Stimulated activated CD4-positive, alpha-beta T cell treated with anti-CD3 and anti-CD28 coated beads, Interleukin-12 subunit alpha, Interleukin-12 subunit beta, amount 100 ng/mL, for 48 hours (primary cell): ENCODE measurements at regions not wholly inside any gene's neighbourhood (a gene's known extent, or its start where the extent isn't known, plus 50 kb on each side); places are given as distances from the start of the nearest gene placed in this dataset.
"Not testable (repeated sequence)": the region's sequence is repeated elsewhere in the genome, so short reads cannot be mapped to it uniquely, and the experiment has no call there.

Experiments
- DNase-seq, 3 donors: peaks; one replicate each; pipeline ENCODE4 v3.0.0-alpha.2; 2020; ENCODE audit warnings: low read depth in 2 of 3, low spot score in 1 of 3

GRCh38 chr22:48507595-48508350 is 1319.9 kb downstream of the BRD1 start:
- no peak for DNase-seq

GRCh38 chr22:48507171-48507570 is 1320.5 kb downstream of the BRD1 start:
- DNase-seq = no peak

GRCh38 chr22:48506506-48507145 is 1321.0 kb downstream of the BRD1 start:
- no peak for DNase-seq

GRCh38 chr22:48505891-48506290 is 1321.8 kb downstream of the BRD1 start:
- DNase-seq = no peak

GRCh38 chr22:48504519-48505140 is 1323.0 kb downstream of the BRD1 start:
- DNase-seq = no peak

GRCh38 chr22:48503876-48504275 is 1323.8 kb downstream of the BRD1 start:
- DNase-seq = no peak

- no peak for DNase-seq
Observed at GRCh38 chr22:48503035-48503625, 1324.5 kb downstream of the BRD1 start.

GRCh38 chr22:48501231-48501750 is 1326.4 kb downstream of the BRD1 start:
- DNase-seq = no peak

- DNase-seq = no peak
Observed at GRCh38 chr22:48500471-48501230, 1327.0 kb downstream of the BRD1 start.

GRCh38 chr22:48499456-48500425 is 1327.9 kb downstream of the BRD1 start:
- DNase-seq = no peak

GRCh38 chr22:48498526-48499331 is 1328.9 kb downstream of the BRD1 start:
- no peak for DNase-seq

- DNase-seq = not testable (repeated sequence)
Observed at GRCh38 chr22:48497743-48498520, 1329.7 kb downstream of the BRD1 start.

- DNase-seq = no peak
Observed at GRCh38 chr22:48496987-48497650, 1330.6 kb downstream of the BRD1 start.

GRCh38 chr22:48496226-48496845 is 1331.3 kb downstream of the BRD1 start:
- DNase-seq = no peak

GRCh38 chr22:48495751-48496080 is 1332.0 kb downstream of the BRD1 start:
- DNase-seq = no peak

- no peak for DNase-seq
Observed at GRCh38 chr22:48494968-48495750, 1332.5 kb downstream of the BRD1 start.
